ENCODE measurements at regions not wholly inside any gene's neighbourhood (a gene's known extent, or its start where the extent isn't known, plus 50 kb on each side); places are given as distances from the start of the nearest gene placed in this dataset.

- DNase-seq (ENCODE audit: low spot score) = no peak
- TF ChIP-seq, protein P1, sequence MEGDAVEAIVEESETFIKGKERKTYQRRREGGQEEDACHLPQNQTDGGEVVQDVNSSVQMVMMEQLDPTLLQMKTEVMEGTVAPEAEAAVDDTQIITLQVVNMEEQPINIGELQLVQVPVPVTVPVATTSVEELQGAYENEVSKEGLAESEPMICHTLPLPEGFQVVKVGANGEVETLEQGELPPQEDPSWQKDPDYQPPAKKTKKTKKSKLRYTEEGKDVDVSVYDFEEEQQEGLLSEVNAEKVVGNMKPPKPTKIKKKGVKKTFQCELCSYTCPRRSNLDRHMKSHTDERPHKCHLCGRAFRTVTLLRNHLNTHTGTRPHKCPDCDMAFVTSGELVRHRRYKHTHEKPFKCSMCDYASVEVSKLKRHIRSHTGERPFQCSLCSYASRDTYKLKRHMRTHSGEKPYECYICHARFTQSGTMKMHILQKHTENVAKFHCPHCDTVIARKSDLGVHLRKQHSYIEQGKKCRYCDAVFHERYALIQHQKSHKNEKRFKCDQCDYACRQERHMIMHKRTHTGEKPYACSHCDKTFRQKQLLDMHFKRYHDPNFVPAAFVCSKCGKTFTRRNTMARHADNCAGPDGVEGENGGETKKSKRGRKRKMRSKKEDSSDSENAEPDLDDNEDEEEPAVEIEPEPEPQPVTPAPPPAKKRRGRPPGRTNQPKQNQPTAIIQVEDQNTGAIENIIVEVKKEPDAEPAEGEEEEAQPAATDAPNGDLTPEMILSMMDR (IDR thresholded peaks at IDR 0.05; ENCODE audit: borderline replicate concordance, control extremely low read depth, extremely low read depth, insufficient read depth, missing control alignments) = no peak
- in situ Hi-C loops (cut with MboI; ENCODE audit: low sequenced_read_pairs, unreplicated experiment) = no loop called here
These were observed 123.6 kb downstream of the NUDT12 start for GRCh38 chr5:103439007-103439406.

- TF ChIP-seq, protein P1 (IDR thresholded peaks at IDR 0.05; ENCODE audit: borderline replicate concordance, control extremely low read depth, extremely low read depth, insufficient read depth, missing control alignments) = no peak
- no peak for DNase-seq (ENCODE audit: low spot score)
- in situ Hi-C loops (cut with MboI; ENCODE audit: low sequenced_read_pairs, unreplicated experiment) = no loop called here
These were observed 125.9 kb downstream of the NUDT12 start for GRCh38 chr5:103436656-103437055.

DNA sequence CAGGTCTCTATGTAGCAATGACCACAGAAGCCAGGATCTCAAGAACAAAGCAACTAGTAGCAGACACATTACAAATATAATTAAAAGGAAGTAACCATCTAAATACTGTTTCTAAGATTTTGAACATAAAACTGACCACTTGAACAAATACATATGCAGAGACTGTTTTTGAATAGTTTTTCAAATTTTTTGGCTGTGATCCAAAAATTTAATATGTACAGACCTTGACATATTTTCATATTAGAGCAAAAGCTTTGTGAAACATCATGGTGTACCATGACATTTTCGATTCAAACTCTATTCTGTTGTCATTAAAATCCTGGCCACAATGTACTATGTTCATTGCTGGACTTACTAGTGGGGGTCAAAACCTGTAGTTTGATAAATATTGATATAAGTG is 126.5 kb downstream of the NUDT12 start:
- TF ChIP-seq, protein P1 (IDR thresholded peaks at IDR 0.05; ENCODE audit: borderline replicate concordance, control extremely low read depth, extremely low read depth, insufficient read depth, missing control alignments) = no peak
- DNase-seq (ENCODE audit: low spot score) = no peak
- in situ Hi-C loops (cut with MboI; ENCODE audit: low sequenced_read_pairs, unreplicated experiment) = no loop called here

GRCh38 chr5:103435136-103435889 is 127.3 kb downstream of the NUDT12 start:
- TF ChIP-seq, protein P1 (IDR thresholded peaks at IDR 0.05; ENCODE audit: borderline replicate concordance, control extremely low read depth, extremely low read depth, insufficient read depth, missing control alignments) = no peak
- in situ Hi-C loops (cut with MboI; ENCODE audit: low sequenced_read_pairs, unreplicated experiment) = no loop called here
- DNase-seq (ENCODE audit: low spot score) = no peak

DNA sequence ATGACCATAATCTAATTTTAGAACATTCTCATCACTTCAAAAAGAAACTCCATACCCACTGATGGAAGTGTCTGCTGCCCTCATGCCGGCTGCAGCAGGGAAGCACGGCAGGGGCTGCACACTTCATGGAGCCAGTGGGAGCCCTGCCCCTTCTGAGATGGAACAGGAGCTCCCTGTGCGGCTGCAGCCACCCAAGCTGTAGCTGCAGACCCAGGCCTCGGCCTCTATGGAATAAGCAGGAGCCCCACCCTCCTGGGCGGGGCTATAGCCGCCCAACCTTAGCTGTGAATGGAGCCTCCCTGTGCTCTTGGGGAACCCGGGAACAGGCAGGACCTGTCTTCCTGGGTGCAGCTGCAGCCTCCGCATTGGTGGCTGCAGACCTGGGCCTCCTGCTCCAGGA is 128.5 kb downstream of the NUDT12 start:
- no peak for DNase-seq (ENCODE audit: low spot score)
- in situ Hi-C loops (cut with MboI; ENCODE audit: low sequenced_read_pairs, unreplicated experiment) = no loop called here
- TF ChIP-seq, protein P1 (IDR thresholded peaks at IDR 0.05; ENCODE audit: borderline replicate concordance, control extremely low read depth, extremely low read depth, insufficient read depth, missing control alignments) = no peak

- no peak for DNase-seq (ENCODE audit: low spot score)
- TF ChIP-seq, protein P1 (IDR thresholded peaks at IDR 0.05; ENCODE audit: borderline replicate concordance, control extremely low read depth, extremely low read depth, insufficient read depth, missing control alignments) = no peak
- in situ Hi-C loops (cut with MboI; ENCODE audit: low sequenced_read_pairs, unreplicated experiment) = no loop called here
These were observed 129.4 kb downstream of the NUDT12 start for GRCh38 chr5:103433211-103433610.
